ENCODE measurements at regions not wholly inside any gene's neighbourhood (a gene's known extent, or its start where the extent isn't known, plus 50 kb on each side); places are given as distances from the start of the nearest gene placed in this dataset.
A peak's percentile ranks its signal among the peaks of the same experiment; 100 is the strongest.
"Not testable (repeated sequence)": the region's sequence is repeated elsewhere in the genome, so short reads cannot be mapped to it uniquely, and the experiment has no call there.

- no peaks in the 10 kb centered on the region for H3K4me1 ChIP-seq
- Mint-ChIP-seq H3K9me3 (peaks cover 3% of the 10 kb centered on the region), H3K36me3 (no peaks in the 10 kb centered on the region), H3K27me3 (ENCODE audit: insufficient read depth, low read depth) (no peaks in the 10 kb centered on the region), H3K4me1 (peaks cover 9% of the 10 kb centered on the region), H3K27ac (no peak overlapping the region), H3K4me3 (no peak overlapping the region)
- no peak for TF ChIP-seq EZH2phosphoT487 (IDR thresholded peaks at IDR 0.05)
- TF ChIP-seq EZH2 (IDR thresholded peaks at IDR 0.05): no peak
- TF ChIP-seq, protein P1, sequence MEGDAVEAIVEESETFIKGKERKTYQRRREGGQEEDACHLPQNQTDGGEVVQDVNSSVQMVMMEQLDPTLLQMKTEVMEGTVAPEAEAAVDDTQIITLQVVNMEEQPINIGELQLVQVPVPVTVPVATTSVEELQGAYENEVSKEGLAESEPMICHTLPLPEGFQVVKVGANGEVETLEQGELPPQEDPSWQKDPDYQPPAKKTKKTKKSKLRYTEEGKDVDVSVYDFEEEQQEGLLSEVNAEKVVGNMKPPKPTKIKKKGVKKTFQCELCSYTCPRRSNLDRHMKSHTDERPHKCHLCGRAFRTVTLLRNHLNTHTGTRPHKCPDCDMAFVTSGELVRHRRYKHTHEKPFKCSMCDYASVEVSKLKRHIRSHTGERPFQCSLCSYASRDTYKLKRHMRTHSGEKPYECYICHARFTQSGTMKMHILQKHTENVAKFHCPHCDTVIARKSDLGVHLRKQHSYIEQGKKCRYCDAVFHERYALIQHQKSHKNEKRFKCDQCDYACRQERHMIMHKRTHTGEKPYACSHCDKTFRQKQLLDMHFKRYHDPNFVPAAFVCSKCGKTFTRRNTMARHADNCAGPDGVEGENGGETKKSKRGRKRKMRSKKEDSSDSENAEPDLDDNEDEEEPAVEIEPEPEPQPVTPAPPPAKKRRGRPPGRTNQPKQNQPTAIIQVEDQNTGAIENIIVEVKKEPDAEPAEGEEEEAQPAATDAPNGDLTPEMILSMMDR (IDR thresholded peaks at IDR 0.05): no peak
- no peaks in the 10 kb centered on the region for H3K27me3 ChIP-seq
- H3K79me2 ChIP-seq (ENCODE audit: low read depth): no peaks in the 10 kb centered on the region
- no peak overlapping the region for H3K9ac ChIP-seq
- no peak overlapping the region for H3K4me2 ChIP-seq
- no peaks in the 10 kb centered on the region for H3K36me3 ChIP-seq
- H3F3A ChIP-seq (ENCODE audit: low read depth): no peaks in the 10 kb centered on the region
- H3K4me3 ChIP-seq: no peak overlapping the region
- no peak for DNase-seq (ENCODE audit: low spot score)
- H4K20me1 ChIP-seq (ENCODE audit: low read depth): no peaks in the 10 kb centered on the region
- H3K9me3 ChIP-seq (ENCODE audit: low read depth): no peaks in the 10 kb centered on the region
- H2AFZ ChIP-seq (replicated peaks): no peak overlapping the region
- H3K27ac ChIP-seq: no peak overlapping the region
These were observed 896.5 kb downstream of the AMY1C start for GRCh38 chr1:104646233-104646632.

- peak; percentile 59 for DNase-seq (ENCODE audit: low spot score)
- TF ChIP-seq EZH2phosphoT487 (IDR thresholded peaks at IDR 0.05): no peak
- TF ChIP-seq, protein P1 (IDR thresholded peaks at IDR 0.05): peak; percentile 69
- H3K9me3 Mint-ChIP-seq: no peaks in the 10 kb centered on the region
These were observed 898.6 kb downstream of the AMY1C start for GRCh38 chr1:104648269-104648691.

DNA sequence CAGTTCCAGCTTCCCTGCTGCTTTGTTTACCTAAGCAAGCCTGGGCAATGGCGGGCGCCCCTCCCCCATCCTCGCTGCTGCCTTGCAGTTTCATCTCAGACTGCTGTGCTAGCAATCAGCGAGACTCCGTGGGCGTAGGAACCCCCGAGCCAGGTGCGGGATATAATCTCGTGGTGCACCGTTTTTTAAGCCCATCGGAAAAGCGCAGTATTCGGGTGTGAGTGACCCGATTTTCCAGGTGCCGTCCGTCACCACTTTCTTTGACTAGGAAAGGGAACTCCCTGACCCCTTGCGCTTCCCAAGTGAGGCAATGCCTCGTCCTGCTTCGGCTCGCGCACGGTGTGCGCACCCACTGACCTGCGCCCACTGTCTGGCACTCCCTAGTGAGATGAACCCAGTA is 914.7 kb downstream of the AMY1C start:
- not testable (repeated sequence) for H3K9me3 ChIP-seq (ENCODE audit: low read depth); H3K4me1 ChIP-seq; H3K27me3 ChIP-seq; H3K4me2 ChIP-seq; H3K4me3 ChIP-seq; H3F3A ChIP-seq (ENCODE audit: low read depth); H3K36me3 ChIP-seq; DNase-seq (ENCODE audit: low spot score); H3K9ac ChIP-seq; H3K4me3 Mint-ChIP-seq; H3K27me3 Mint-ChIP-seq (ENCODE audit: insufficient read depth, low read depth); H2AFZ ChIP-seq (replicated peaks); H3K9me3 Mint-ChIP-seq; H3K79me2 ChIP-seq (ENCODE audit: low read depth); H3K4me1 Mint-ChIP-seq; H3K27ac ChIP-seq; H3K27ac Mint-ChIP-seq; H4K20me1 ChIP-seq (ENCODE audit: low read depth); H3K36me3 Mint-ChIP-seq

More at GRCh38 chr1:104648269-104648691, 898.6 kb downstream of the AMY1C start:
- no peak overlapping the region for H3K27ac Mint-ChIP-seq
- H3K4me1 Mint-ChIP-seq: peaks cover 9% of the 10 kb centered on the region
- H3K79me2 ChIP-seq (ENCODE audit: low read depth): no peaks in the 10 kb centered on the region
- H3K27me3 ChIP-seq: no peaks in the 10 kb centered on the region
- H3K4me2 ChIP-seq: no peak overlapping the region
- no peaks in the 10 kb centered on the region for H3K9me3 ChIP-seq (ENCODE audit: low read depth)
- no peaks in the 10 kb centered on the region for H3K36me3 ChIP-seq
- no peaks in the 10 kb centered on the region for H3K36me3 Mint-ChIP-seq
- no peak overlapping the region for H3K27ac ChIP-seq
- H3K4me3 Mint-ChIP-seq: no peak overlapping the region
- no peaks in the 10 kb centered on the region for H3K27me3 Mint-ChIP-seq (ENCODE audit: insufficient read depth, low read depth)
- no peaks in the 10 kb centered on the region for H3K4me1 ChIP-seq
- H3F3A ChIP-seq (ENCODE audit: low read depth): no peaks in the 10 kb centered on the region
- no peaks in the 10 kb centered on the region for H4K20me1 ChIP-seq (ENCODE audit: low read depth)
- H3K4me3 ChIP-seq: no peak overlapping the region
- no peak overlapping the region for H2AFZ ChIP-seq (replicated peaks)
- no peak overlapping the region for H3K9ac ChIP-seq

- Histone ChIP-seq H3K27ac (no peak overlapping the region), H3K4me1 (no peaks in the 10 kb centered on the region), H2AFZ (replicated peaks) (no peak overlapping the region), H3K27me3 (no peaks in the 10 kb centered on the region), H3K4me2 (no peak overlapping the region), H3K36me3 (no peaks in the 10 kb centered on the region), H3K9me3 (ENCODE audit: low read depth) (no peaks in the 10 kb centered on the region), H3K4me3 (no peak overlapping the region), H3K9ac (no peak overlapping the region), H4K20me1 (ENCODE audit: low read depth) (no peaks in the 10 kb centered on the region), H3K79me2 (ENCODE audit: low read depth) (no peaks in the 10 kb centered on the region), H3F3A (ENCODE audit: low read depth) (no peaks in the 10 kb centered on the region)
- H3K27ac Mint-ChIP-seq: no peak overlapping the region
- H3K9me3 Mint-ChIP-seq: peaks cover 7% of the 10 kb centered on the region
- peaks cover 2% of the 10 kb centered on the region for H3K4me1 Mint-ChIP-seq
- no peak overlapping the region for H3K4me3 Mint-ChIP-seq
- peaks cover 2% of the 10 kb centered on the region for H3K27me3 Mint-ChIP-seq (ENCODE audit: insufficient read depth, low read depth)
- TF ChIP-seq, protein P1 (IDR thresholded peaks at IDR 0.05): no peak
- no peak for TF ChIP-seq EZH2 (IDR thresholded peaks at IDR 0.05)
- no peak for TF ChIP-seq EZH2phosphoT487 (IDR thresholded peaks at IDR 0.05)
- no peak for DNase-seq (ENCODE audit: low spot score)
- no peaks in the 10 kb centered on the region for H3K36me3 Mint-ChIP-seq
These were observed 915.6 kb downstream of the AMY1C start for GRCh38 chr1:104665300-104665699.
